ENCODE measurements at regions not wholly inside any gene's neighbourhood (a gene's known extent, or its start where the extent isn't known, plus 50 kb on each side); places are given as distances from the start of the nearest gene placed in this dataset.

DNA sequence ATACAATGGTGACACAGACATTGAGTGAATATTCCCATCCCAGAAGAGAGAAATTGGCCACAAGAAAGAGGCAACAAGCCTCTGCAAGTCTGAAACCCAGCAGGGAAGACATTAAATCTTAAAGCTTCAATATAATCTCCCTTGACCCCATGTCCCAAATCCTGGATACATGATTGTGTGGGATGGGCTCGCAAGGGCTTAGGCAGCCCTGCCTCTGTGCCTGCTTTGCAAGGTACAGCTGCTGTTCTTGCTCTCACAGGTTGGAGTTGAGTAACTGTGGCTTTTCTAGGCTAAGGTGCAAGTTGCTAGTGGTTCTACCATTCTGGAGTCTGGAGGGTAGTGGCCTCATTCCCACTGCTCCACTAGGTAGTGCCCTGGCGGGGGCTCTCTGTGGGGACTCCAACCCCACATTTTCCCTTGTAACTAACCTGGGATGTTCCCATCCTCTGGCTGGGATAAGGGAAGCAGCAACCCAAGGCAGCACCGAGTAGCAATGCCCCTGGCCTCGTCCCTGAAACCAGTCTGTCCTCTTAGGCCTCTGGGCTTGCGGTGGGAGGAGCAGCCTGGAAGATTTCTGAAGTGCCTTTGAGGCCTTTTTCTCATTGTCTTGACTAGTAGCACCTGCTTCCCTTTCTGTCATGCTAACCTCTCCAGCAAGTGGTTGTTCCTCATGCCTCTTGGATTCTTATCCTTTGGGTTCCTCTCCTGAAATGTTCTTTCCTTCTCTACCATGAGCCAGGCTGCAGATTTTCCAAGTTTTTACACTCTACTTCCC is 90.0 kb downstream of the FAM174B start:
- FAIRE-seq (no peak), ATAC-seq (no peak), DNase-seq (no peak)
- Histone ChIP-seq H3K4me3 (no peak overlapping the region), H3K27me3 (no peaks in the 10 kb centered on the region), H3K9me3 (no peaks in the 10 kb centered on the region), H3K27ac (no peak overlapping the region), H3K36me3 (no peaks in the 10 kb centered on the region), H3K4me1 (no peaks in the 10 kb centered on the region)
- intact Hi-C loops (cut with DNase I) = no loop called here
- TF ChIP-seq, protein P1, sequence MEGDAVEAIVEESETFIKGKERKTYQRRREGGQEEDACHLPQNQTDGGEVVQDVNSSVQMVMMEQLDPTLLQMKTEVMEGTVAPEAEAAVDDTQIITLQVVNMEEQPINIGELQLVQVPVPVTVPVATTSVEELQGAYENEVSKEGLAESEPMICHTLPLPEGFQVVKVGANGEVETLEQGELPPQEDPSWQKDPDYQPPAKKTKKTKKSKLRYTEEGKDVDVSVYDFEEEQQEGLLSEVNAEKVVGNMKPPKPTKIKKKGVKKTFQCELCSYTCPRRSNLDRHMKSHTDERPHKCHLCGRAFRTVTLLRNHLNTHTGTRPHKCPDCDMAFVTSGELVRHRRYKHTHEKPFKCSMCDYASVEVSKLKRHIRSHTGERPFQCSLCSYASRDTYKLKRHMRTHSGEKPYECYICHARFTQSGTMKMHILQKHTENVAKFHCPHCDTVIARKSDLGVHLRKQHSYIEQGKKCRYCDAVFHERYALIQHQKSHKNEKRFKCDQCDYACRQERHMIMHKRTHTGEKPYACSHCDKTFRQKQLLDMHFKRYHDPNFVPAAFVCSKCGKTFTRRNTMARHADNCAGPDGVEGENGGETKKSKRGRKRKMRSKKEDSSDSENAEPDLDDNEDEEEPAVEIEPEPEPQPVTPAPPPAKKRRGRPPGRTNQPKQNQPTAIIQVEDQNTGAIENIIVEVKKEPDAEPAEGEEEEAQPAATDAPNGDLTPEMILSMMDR (IDR thresholded peaks at IDR 0.05) = no peak
- 71 to 85% methylated on average over 5 of the region's 5 CpGs for WGBS, 2 donors

DNA sequence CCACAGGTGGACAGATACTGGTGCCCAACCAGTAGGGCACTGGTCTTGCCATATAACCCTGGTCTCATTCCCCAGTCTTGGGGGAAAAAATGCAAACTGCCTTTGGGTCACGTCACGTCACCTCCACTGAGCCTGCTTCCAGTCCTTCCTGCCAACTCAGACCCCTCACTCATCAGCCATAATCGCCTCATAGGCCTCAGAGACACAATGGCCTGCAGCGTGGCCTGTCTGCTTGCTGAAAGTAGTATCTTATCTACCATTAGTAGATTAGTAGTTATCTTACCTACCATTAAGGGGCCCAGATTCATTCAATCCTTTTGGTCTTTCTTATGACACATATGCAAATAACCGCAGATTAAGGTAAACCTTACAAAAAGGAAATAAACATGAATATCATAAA is 93.8 kb downstream of the FAM174B start:
- H3K36me3 ChIP-seq = no peaks in the 10 kb centered on the region
- FAIRE-seq (no peak), ATAC-seq (no peak), DNase-seq (no peak)
- TF ChIP-seq, protein P1 (IDR thresholded peaks at IDR 0.05) = no peak
- no peaks in the 10 kb centered on the region for H3K9me3 ChIP-seq
- no peak overlapping the region for H3K4me3 ChIP-seq
- no peak overlapping the region for H3K27ac ChIP-seq
- no peaks in the 10 kb centered on the region for H3K27me3 ChIP-seq
- no peaks in the 10 kb centered on the region for H3K4me1 ChIP-seq
- WGBS, 2 donors = 83 to 88% methylated on average over 5 of the region's 5 CpGs
- intact Hi-C loops (cut with DNase I) = no loop called here

DNA sequence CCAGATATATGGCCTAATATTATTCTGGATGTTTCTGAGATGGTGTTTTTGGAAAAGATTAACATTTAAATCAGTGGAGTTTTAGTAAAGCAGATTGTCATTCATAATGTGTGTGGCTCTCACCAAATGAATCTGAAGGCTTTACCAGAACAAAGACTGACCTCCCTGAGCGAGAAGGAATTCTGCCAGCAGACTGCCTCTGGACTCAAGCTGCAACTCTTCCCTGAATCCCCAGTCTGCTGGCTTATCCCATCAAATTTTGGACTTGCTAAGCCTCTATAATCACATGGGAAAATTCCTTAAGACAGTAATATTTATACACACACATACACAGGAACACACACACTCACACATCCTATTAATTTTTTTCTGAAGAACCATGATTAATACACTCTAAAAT is 102.3 kb downstream of the FAM174B start:
- Histone ChIP-seq H3K4me1 (no peaks in the 10 kb centered on the region), H3K36me3 (no peaks in the 10 kb centered on the region), H3K9me3 (no peaks in the 10 kb centered on the region), H3K4me3 (no peak overlapping the region), H3K27me3 (no peaks in the 10 kb centered on the region), H3K27ac (no peak overlapping the region)
- FAIRE-seq (no peak), DNase-seq (no peak), ATAC-seq (no peak)
- 87 to 100% methylated on average over 1 of the region's 1 CpG for WGBS, 2 donors
- TF ChIP-seq, protein P1 (IDR thresholded peaks at IDR 0.05) = no peak
- intact Hi-C loops (cut with DNase I) = no loop called here

GRCh38 chr15:92545996-92546395 is 109.6 kb downstream of the FAM174B start:
- Histone ChIP-seq H3K4me3 (no peak overlapping the region), H3K27ac (no peak overlapping the region), H3K4me1 (no peaks in the 10 kb centered on the region), H3K27me3 (no peaks in the 10 kb centered on the region), H3K36me3 (no peaks in the 10 kb centered on the region), H3K9me3 (no peaks in the 10 kb centered on the region)
- no peak for FAIRE-seq
- no peak for ATAC-seq
- TF ChIP-seq, protein P1 (IDR thresholded peaks at IDR 0.05) = no peak
- no peak for DNase-seq
- intact Hi-C loops (cut with DNase I) = no loop called here

Data from pancreas (tissue), 10 donors.